A549 (cell line): ENCODE measurements at regions not wholly inside any gene's neighbourhood (a gene's known extent, or its start where the extent isn't known, plus 50 kb on each side); places are given as distances from the start of the nearest gene placed in this dataset.

Experiments
- ATAC-seq, 2 experiments: fragments of 200-7000 bp in 1 of 2; fragments of >200 bp in 1 of 2; cut with Nextera tagmentation in 1 of 2; cut with Tn5 transposase in 1 of 2; 3 replicates each; pipeline versions ENCODE4 v1.8.0 to v1.9.1; 2018 to 2020; ENCODE audit warnings: mild to moderate bottlenecking in 1 of 2, moderate library complexity in 1 of 2
- CTCF ChIA-PET: fragments of 300-600 bp; sonication (Branson Sonifier 250); formaldehyde crosslinking; extraction: SDS; loops from one replicate; lab custom pipeline; 2021; ENCODE audit warnings: antibody characterized with exemption, inconsistent platforms; lab: Yijun Ruan, JAX
- POLR2A ChIA-PET: fragments of 350-600 bp; formaldehyde crosslinking; extraction: SDS; loops from one replicate; lab custom pipeline; 2021; ENCODE audit warnings: antibody characterized with exemption, inconsistent platforms; lab: Yijun Ruan, JAX
- DNase-seq, 2 experiments: peaks; one replicate each; pipeline versions ENCODE4 v3.0.0 to v3.0.0-alpha.2; 2011 to 2016; ENCODE audit warnings: low read depth in 1 of 2, low spot score in 1 of 2
- FAIRE-seq: peaks from 2 replicates; lab custom pipeline; 2011; peaks lifted over from hg19 to GRCh38; lab: Jason Lieb, UNC
- H3K27ac ChIP-seq, 2 experiments: fragments of >200 bp; sonication (Bioruptor Twin); formaldehyde crosslinking; 3 replicates each; pipeline ENCODE4 v1.5.1; 2016 to 2017
- H3K4me1 ChIP-seq: fragments of >200 bp; sonication (Bioruptor Twin); formaldehyde crosslinking; 3 replicates; pipeline ENCODE4 v1.6.1; 2016
- H3K4me2 ChIP-seq: fragments of >200 bp; sonication (Bioruptor Twin); formaldehyde crosslinking; 3 replicates; pipeline ENCODE4 v1.6.1; 2016
- H3K4me3 ChIP-seq: fragments of >200 bp; sonication (Bioruptor Twin); formaldehyde crosslinking; 3 replicates; pipeline ENCODE4 v1.5.1; 2016
- H3K9me3 ChIP-seq: fragments of >200 bp; sonication (Bioruptor Twin); formaldehyde crosslinking; 3 replicates; pipeline ENCODE4 v1.6.1; 2016
- EHF ChIP-seq: fragments of 250-450 bp; sonication (Bioruptor Pico); IDR thresholded peaks from 2 replicates; pipeline ENCODE4 v1.5.0; 2020; ENCODE audit warnings: mild to moderate bottlenecking
- HOXA7 ChIP-seq: fragments of 250-450 bp; sonication (Bioruptor Pico); IDR thresholded peaks from 2 replicates; pipeline ENCODE4 v1.5.0; 2020; ENCODE audit warnings: mild to moderate bottlenecking, moderate library complexity
- HOXB13 ChIP-seq: fragments of 250-450 bp; sonication (Bioruptor Pico); IDR thresholded peaks from 2 replicates; pipeline ENCODE4 v1.5.0; 2020; ENCODE audit warnings: low read depth, mild to moderate bottlenecking, moderate library complexity
- JUNB ChIP-seq: fragments of >200 bp; sonication (Bioruptor Twin); formaldehyde crosslinking; IDR thresholded peaks from 2 replicates; pipeline ENCODE4 v1.6.1; 2016
- KDM1A ChIP-seq: fragments of 200-600 bp; sonication (generic); IDR thresholded peaks from 2 replicates; pipeline ENCODE4 v1.6.1; 2016; ENCODE audit warnings: low read depth, mild to moderate bottlenecking
- MAFK ChIP-seq: fragments of 450-650 bp; IDR thresholded peaks from 2 replicates; pipeline ENCODE4 v1.6.1; 2014; ENCODE audit not compliant: partially characterized antibody
- MAZ ChIP-seq: fragments of 150-350 bp; IDR thresholded peaks from 2 replicates; pipeline ENCODE4 v1.6.1; 2014; ENCODE audit warnings: antibody characterized with exemption, low read depth, low read length, borderline replicate concordance
- NFE2L2 ChIP-seq: fragments of 150-350 bp; conservative IDR thresholded peaks from 2 replicates; pipeline ENCODE4 v1.6.1; 2014; ENCODE audit warnings: low read length
- NPAS2 ChIP-seq: fragments of 250-450 bp; sonication (Bioruptor Pico); IDR thresholded peaks from 2 replicates; pipeline ENCODE4 v1.8.0; 2022; ENCODE audit warnings: mild to moderate bottlenecking, moderate library complexity, borderline replicate concordance
- POLR2A ChIP-seq: IDR thresholded peaks from 2 replicates; pipeline ENCODE4 v1.6.1; 2012; ENCODE audit warnings: mild to moderate bottlenecking, low read length
- RARB ChIP-seq: fragments of 250-450 bp; sonication (Bioruptor Pico); IDR thresholded peaks from 2 replicates; pipeline ENCODE4 v1.8.0; 2021; ENCODE audit warnings: mild to moderate bottlenecking, moderate library complexity
- RCOR1 ChIP-seq: fragments of 150-350 bp; IDR thresholded peaks from 2 replicates; pipeline ENCODE4 v1.6.1; 2014; ENCODE audit warnings: antibody characterized with exemption, low read length, low read depth
- RNF2 ChIP-seq: fragments of 200-600 bp; sonication (generic); IDR thresholded peaks from 2 replicates; pipeline ENCODE4 v1.6.1; 2016; ENCODE audit warnings: low read depth, mild to moderate bottlenecking, antibody characterized with exemption, moderate library complexity, borderline replicate concordance
- SMC3 ChIP-seq: fragments of >200 bp; sonication (Bioruptor Twin); formaldehyde crosslinking; IDR thresholded peaks from 3 replicates; pipeline ENCODE4 v1.6.1; 2018; ENCODE audit warnings: inconsistent platforms
- TFCP2L1 ChIP-seq: fragments of 250-450 bp; sonication (Bioruptor Pico); IDR thresholded peaks from 2 replicates; pipeline ENCODE4 v1.5.0; 2021; ENCODE audit warnings: mild to moderate bottlenecking
- TF ChIP-seq, protein P1 (sequence below): fragments of 250-450 bp; sonication (Bioruptor Pico); IDR thresholded peaks from 2 replicates; pipeline ENCODE4 v1.5.0; 2021; ENCODE audit warnings: mild to moderate bottlenecking, moderate library complexity, borderline replicate concordance
- TF ChIP-seq, protein P2 (sequence below): fragments of >200 bp; sonication (Bioruptor Twin); formaldehyde crosslinking; IDR thresholded peaks from 3 replicates; pipeline ENCODE4 v1.6.1; 2016
- TF ChIP-seq, protein P3 (sequence below): fragments of 250-450 bp; sonication (Bioruptor Pico); IDR thresholded peaks from 2 replicates; pipeline ENCODE4 v1.5.0; 2020; ENCODE audit warnings: low read depth, mild to moderate bottlenecking, moderate library complexity
- TF ChIP-seq, protein P4 (sequence below): fragments of 150-350 bp; IDR thresholded peaks from 2 replicates; pipeline ENCODE4 v1.6.1; 2014; ENCODE audit warnings: low read depth, mild to moderate bottlenecking, low read length
- TF ChIP-seq, protein P5 (sequence below): fragments of 200-600 bp; sonication (generic); IDR thresholded peaks from 2 replicates; pipeline ENCODE4 v1.6.1; 2016; ENCODE audit warnings: antibody characterized with exemption, mild to moderate bottlenecking, moderate library complexity

DNA sequence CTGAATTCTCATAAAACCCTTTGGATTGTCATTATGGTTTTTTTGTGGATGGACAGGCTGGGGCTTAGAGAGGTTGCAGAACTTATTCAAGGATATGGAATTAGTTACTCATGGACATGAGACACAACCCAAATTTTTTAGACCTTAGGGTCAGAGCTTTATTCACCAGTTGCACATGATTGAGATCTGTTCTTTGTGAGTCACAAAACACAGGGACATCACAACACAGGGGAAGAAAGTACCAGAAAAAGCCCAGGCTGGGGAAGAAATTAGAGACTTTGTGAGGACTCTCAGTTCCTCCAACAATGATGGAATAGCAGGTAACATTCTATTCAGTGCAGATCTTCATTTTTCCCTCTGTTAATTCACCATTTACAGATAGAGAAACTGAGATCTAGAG lies 602.4 kb upstream of the CPEB2 start:
- CTCF ChIA-PET, result no interaction called here
- no peak overlapping the region for H3K27ac ChIP-seq
- POLR2A ChIA-PET, result no interaction called here
- TF ChIP-seq HOXB13 (CRISPR knock-in tag) (no peak), RARB (no peak), MAZ (no peak), RNF2 (no peak), TFCP2L1 (no peak), MAFK (no peak), JUNB (no peak), KDM1A (no peak), NPAS2 (no peak), HOXA7 (CRISPR knock-in tag) (no peak), EHF (CRISPR knock-in tag) (no peak)
- TF ChIP-seq, protein P1, sequence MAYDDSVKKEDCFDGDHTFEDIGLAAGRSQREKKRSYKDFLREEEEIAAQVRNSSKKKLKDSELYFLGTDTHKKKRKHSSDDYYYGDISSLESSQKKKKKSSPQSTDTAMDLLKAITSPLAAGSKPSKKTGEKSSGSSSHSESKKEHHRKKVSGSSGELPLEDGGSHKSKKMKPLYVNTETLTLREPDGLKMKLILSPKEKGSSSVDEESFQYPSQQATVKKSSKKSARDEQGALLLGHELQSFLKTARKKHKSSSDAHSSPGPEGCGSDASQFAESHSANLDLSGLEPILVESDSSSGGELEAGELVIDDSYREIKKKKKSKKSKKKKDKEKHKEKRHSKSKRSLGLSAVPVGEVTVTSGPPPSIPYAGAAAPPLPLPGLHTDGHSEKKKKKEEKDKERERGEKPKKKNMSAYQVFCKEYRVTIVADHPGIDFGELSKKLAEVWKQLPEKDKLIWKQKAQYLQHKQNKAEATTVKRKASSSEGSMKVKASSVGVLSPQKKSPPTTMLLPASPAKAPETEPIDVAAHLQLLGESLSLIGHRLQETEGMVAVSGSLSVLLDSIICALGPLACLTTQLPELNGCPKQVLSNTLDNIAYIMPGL (CRISPR knock-in tag), result no peak
- TF ChIP-seq, protein P2, sequence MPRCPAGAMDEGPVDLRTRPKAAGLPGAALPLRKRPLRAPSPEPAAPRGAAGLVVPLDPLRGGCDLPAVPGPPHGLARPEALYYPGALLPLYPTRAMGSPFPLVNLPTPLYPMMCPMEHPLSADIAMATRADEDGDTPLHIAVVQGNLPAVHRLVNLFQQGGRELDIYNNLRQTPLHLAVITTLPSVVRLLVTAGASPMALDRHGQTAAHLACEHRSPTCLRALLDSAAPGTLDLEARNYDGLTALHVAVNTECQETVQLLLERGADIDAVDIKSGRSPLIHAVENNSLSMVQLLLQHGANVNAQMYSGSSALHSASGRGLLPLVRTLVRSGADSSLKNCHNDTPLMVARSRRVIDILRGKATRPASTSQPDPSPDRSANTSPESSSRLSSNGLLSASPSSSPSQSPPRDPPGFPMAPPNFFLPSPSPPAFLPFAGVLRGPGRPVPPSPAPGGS, result no peak
- TF ChIP-seq, protein P3, sequence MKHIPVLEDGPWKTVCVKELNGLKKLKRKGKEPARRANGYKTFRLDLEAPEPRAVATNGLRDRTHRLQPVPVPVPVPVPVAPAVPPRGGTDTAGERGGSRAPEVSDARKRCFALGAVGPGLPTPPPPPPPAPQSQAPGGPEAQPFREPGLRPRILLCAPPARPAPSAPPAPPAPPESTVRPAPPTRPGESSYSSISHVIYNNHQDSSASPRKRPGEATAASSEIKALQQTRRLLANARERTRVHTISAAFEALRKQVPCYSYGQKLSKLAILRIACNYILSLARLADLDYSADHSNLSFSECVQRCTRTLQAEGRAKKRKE (CRISPR knock-in tag), result no peak
- TF ChIP-seq, protein P4, sequence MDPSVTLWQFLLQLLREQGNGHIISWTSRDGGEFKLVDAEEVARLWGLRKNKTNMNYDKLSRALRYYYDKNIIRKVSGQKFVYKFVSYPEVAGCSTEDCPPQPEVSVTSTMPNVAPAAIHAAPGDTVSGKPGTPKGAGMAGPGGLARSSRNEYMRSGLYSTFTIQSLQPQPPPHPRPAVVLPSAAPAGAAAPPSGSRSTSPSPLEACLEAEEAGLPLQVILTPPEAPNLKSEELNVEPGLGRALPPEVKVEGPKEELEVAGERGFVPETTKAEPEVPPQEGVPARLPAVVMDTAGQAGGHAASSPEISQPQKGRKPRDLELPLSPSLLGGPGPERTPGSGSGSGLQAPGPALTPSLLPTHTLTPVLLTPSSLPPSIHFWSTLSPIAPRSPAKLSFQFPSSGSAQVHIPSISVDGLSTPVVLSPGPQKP, result no peak
- DNase-seq, result no peak
- H3K4me3 ChIP-seq, result no peak overlapping the region
- H3K4me1 ChIP-seq, result no peaks in the 10 kb centered on the region
- no peaks in the 10 kb centered on the region for H3K9me3 ChIP-seq
- ATAC-seq, result no peak
- H3K4me2 ChIP-seq, result no peak overlapping the region
- FAIRE-seq, result no peak

DNA sequence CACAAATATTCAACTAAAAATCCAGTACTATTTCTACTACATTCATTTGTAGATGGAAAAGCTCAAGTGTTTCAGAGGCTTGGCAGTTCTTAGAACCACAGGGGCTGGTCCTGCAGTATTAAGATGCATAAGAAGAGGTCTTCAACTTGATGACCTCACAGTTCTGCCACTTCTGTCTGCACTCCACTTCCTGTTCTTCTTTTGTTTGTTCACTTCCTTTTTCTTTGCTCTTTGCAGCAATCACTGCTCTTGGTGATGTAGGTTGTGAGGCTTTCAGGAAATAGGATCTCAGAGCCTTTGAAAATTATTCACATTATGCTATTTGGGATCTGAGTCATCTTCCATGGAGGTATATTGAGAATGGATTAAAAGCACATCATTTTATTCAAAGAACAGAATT lies 602.0 kb upstream of the CPEB2 start:
- H3K4me3 ChIP-seq, result no peak overlapping the region
- DNase-seq, result peak in 1 of 2 experiments; percentile 7
- no peak for TF ChIP-seq RCOR1
- TF ChIP-seq, protein P5, sequence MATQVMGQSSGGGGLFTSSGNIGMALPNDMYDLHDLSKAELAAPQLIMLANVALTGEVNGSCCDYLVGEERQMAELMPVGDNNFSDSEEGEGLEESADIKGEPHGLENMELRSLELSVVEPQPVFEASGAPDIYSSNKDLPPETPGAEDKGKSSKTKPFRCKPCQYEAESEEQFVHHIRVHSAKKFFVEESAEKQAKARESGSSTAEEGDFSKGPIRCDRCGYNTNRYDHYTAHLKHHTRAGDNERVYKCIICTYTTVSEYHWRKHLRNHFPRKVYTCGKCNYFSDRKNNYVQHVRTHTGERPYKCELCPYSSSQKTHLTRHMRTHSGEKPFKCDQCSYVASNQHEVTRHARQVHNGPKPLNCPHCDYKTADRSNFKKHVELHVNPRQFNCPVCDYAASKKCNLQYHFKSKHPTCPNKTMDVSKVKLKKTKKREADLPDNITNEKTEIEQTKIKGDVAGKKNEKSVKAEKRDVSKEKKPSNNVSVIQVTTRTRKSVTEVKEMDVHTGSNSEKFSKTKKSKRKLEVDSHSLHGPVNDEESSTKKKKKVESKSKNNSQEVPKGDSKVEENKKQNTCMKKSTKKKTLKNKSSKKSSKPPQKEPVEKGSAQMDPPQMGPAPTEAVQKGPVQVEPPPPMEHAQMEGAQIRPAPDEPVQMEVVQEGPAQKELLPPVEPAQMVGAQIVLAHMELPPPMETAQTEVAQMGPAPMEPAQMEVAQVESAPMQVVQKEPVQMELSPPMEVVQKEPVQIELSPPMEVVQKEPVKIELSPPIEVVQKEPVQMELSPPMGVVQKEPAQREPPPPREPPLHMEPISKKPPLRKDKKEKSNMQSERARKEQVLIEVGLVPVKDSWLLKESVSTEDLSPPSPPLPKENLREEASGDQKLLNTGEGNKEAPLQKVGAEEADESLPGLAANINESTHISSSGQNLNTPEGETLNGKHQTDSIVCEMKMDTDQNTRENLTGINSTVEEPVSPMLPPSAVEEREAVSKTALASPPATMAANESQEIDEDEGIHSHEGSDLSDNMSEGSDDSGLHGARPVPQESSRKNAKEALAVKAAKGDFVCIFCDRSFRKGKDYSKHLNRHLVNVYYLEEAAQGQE, result no peak
- TF ChIP-seq, protein P4, result no peak
- no peak for TF ChIP-seq POLR2A
- no peak for TF ChIP-seq EHF (CRISPR knock-in tag)
- no peak for TF ChIP-seq SMC3
- TF ChIP-seq NFE2L2, result no peak
- CTCF ChIA-PET, result interaction anchor here (0.6 kb wide), 1 partner anchor 1572 kb away, joined by 3 read pairs; no protein-coding TSS in a partner anchor
- POLR2A ChIA-PET, result no interaction called here
- H3K4me2 ChIP-seq, result no peak overlapping the region
- no peak for ATAC-seq
- H3K4me1 ChIP-seq, result no peaks in the 10 kb centered on the region
- no peaks in the 10 kb centered on the region for H3K9me3 ChIP-seq
- FAIRE-seq, result no peak
- H3K27ac ChIP-seq, result no peak overlapping the region
